NCI-H128 (cell line): ENCODE measurements at regions not wholly inside any gene's neighbourhood (a gene's known extent, or its start where the extent isn't known, plus 50 kb on each side); places are given as distances from the start of the nearest gene placed in this dataset.

Experiments used
- DNase-seq: peaks from one replicate; lab custom pipeline; 2025; ENCODE audit not compliant: unreplicated experiment; lab: John Stamatoyannopoulos, UW

DNA sequence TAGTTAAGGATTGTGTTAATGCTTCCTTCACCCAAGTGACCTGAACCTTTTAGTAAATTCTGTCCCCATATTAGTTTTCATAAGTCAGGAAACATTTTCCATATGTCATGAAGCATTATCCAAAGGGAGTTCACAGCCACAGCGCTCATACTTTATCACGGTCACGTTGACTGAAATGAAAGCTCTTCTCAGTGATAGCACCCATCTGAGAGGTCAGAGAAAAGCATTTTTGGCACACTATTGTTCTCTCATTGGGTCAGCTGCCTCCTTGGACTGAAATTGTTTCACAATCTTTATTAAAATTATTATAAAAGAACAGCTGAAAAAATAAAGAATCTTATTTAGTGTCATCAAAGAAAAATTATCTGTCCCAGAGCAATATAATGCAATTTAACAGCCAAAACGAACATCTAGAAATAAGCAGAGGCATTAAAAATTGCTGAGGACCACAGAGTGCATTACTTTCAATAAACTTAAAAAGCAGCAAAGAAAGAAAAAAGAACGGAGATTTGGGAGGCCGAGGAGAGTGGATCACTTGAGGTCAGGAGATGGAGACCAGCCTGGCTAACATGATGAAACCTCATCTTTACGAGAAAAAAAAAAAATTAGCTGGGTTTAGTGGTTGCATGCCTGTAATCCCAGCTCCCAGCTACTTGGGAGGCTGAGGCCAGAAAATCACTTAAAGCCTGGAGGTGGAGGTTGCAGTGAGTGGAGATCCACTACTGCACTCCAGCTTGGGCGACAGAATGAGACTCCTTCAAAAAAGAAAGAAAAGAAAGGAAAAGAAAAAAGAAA is 680.8 kb upstream of the FAM241A start:
- DNase-seq: no peak

DNA sequence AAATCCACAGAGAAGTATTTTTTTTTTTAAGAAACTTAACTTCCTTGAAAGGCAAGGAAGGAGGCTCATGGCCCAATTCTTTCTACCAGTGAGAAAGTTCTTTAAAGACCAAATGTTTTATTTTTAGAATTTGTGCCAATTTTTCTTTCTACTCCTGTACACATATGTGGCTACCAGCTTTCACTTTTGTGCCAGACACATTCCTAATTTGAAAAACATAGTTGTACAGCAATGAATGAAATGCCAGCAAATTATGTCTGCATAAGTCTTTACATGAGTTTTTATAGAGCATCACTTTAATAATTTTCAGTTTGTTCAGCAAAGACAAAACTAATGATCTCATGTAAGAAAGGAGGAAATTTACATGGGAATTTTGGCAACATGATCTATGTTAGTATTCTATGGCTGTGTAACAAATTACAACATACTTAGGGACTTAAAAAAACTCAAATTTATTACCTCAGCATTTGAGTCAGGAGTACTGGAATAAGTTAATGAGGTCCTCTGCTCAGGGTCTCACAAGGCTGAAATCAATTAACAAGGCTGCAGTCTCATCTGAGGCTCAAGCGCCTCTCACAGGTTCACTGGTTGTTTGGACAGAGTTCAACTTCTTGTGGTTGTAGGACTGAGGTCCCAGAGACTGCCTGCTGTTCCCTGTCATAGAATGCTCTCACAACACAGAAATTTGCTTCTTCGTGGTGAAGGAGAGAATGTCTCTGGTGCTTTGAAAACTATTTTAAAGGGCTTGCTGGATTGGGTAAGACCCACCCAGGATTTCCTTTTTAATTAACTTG is 678.2 kb upstream of the FAM241A start:
- DNase-seq: no peak

DNA sequence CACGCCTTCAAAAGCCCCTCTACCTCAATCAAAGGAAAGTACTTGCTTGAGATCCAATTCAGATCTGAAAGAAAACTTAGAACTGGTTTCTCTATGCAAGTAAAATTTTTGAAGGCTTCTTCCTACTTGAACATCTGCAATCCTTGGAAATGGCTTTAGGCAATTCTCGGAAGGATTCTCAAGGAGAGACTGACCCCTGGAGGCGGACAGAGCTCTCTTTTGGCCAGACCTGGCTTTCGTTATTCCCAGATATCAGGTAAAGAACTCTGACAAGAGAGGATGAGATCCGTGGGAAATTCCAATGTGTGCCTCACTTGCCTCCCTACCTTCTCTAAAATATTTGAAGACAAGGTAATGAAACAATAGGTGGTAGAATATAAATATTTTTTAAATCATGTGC is 670.3 kb upstream of the FAM241A start:
- no peak for DNase-seq

DNA sequence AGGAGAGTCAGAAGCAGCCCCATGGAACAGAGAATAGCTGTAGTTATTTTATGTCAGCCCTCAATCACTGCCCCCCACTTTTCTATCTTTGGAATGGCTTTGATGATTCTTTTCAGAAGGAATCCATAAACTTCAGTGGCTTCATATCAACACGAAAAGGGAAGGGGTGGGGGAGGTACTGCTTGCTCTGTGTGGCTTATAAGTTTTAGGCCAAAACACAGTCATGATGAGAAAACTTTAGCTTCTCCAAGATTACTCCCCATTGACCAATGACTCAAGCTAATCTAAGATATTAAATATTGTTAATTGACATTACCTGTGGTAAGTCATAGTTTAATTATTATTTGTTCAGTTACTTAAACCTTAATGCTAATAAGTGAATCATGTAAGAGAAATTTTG is 669.6 kb upstream of the FAM241A start:
- DNase-seq: no peak

DNA sequence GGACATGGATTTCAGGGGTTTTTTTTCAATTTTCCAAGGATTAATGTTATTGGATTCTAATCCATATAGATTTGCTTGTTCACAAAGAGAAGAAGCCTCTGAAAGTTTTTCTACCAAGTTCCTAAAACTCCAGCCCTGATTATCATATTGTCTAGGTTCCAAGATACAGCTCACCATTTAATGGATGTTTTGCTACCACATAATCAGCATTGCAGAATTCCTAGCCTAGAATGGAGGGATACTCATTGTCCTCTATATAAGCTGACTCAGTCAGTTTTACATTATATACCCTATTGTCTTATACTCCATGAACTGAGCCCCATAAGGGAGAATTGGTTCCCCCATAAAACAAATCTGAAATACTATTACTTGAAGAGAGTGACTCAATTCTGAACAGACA is 664.7 kb upstream of the FAM241A start:
- no peak for DNase-seq

DNA sequence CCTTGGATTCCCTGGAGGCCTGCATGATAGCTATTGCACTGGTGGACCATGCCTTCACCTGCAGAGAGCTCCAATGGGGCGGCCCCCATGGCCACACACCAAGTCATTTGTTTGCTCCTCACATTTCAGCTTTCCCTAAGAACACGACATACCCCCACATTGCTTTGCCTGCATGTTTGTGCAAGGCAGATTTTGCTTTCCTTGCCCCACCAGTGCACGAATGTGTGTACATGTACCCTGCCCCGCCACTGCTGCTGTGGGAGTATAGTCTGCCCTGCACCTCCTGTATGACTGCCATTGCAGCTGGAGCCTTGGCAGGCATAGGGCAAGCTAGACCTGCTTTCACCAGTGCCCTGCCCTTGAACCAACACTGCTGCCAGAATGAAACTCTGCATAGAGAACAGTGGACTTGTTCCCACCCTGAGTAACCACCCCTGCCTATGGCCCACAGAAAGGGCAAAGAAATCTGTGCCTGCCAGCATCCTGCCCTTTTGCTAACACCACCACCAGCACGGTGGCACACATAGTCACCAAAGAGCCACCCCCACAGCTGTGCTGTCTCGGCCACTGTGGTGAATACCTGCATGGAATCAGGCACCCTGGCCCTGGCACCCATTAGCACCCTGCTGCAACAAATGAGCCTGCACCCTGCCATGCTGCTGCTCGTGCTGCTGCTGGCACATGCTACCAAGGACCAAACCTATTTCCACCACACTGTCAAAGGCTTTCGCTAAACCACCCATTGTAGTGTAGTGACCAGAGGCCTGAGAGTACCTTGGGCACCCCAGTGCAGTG is 661.7 kb upstream of the FAM241A start:
- no peak for DNase-seq

DNA sequence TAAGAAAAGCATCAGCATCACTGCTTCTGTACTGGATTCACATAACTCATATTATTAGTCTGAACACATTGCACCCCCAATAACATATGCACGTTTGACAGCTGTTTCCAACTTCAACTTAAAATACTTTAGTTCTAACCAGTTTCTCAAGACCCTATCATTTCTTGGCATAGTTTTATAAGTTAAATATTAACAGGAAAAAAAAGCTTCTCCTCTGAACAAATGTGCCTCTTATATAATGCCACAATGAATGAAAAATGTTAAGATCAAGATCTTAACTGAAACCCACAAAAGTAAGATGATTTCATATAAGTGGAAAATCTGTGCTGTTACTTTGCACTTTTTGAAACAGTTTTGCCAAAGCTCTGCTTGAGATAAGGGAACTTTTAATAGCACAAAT is 652.8 kb upstream of the FAM241A start:
- no peak for DNase-seq

DNA sequence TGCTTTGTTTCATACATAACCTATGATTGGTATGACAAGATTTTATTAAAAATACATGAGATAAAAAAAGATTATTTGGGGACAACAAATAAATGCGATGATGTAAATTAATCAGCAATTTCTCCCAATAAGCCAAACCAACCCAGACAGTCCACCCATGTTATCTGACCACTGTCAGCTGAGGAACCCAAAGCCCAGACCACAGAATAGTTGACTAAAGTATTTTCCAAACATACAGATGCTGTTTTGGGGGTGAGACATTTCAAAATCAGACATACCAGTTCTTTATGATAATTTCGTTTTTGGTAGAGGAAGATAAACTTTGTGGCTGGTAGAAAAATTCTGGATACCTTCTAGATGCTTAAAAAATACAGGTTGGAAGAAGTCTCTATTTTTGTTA is 650.8 kb upstream of the FAM241A start:
- DNase-seq: no peak

DNA sequence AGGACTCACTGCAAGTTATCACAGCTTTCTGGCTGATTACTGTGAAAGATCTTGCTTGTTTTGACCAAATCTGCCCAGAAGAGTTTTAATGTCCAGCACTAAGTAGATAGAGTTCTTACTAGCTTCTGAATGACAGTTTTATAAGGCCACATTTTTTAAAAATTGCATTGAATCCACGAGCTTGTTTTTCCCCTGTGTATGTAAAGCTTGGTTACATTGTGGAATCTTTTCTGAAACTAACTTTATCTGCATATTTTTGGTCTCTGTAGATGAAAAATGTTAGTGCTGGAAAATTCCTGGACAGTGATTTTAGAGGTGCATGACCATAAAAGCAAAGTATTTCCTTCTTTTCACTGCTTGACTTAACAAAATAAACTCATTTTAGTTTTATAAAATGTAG is 650.3 kb upstream of the FAM241A start:
- DNase-seq: no peak

DNA sequence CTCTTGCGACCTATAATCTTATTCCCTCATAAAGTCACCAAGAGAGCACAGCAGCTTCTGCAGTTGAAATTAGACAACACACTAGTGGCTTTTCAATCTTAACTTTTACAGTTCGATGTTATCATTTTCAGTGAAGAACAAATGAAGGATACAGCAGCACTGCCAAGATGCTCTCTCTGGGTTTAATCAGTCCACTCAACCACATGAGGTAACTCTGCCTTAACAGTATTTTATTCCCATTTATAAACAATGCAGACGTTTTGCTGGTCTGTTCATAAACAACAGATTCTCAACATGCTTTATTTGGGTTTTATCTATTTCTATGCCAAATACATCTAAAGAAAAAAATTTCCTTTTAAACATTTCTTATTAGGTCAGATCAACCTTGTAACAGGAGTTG is 646.0 kb upstream of the FAM241A start:
- DNase-seq: no peak

DNA sequence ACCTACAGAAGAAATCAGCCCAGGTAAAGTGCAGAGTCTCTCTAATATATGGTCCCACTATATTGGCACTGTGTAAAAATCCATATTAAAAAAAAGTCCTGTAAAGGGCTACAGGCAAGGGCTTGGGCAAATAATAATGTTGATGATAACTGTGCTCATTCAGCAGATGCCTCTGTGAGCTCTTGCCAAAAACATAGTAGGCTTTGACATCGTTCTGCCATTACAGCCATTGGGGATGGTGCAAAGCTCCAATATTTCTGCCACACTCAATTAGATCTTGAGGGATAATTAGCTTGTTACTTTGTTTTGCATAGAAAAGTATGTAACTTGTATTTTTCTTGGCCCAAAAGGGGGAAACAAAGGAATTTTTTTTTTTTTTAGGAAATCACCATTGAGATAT is 645.5 kb upstream of the FAM241A start:
- no peak for DNase-seq

DNA sequence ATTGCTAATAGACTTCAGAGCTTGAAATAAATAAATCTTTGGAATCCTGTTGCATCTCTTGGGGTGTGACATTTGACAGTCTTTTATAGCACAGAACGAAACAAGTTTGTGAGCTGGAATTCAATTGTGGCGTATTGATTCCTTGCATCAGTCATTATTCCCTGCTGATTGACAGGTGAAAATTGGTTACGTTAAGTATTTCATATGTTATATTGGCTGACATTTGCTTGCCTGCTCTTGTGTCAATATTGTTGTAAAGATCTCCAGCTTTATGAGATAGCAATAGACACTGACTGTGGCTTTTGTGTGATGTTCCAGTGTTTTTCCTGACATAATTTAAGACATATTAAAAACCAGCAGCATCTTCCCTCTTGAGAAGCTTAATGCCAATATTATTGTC is 644.4 kb upstream of the FAM241A start:
- no peak for DNase-seq

DNA sequence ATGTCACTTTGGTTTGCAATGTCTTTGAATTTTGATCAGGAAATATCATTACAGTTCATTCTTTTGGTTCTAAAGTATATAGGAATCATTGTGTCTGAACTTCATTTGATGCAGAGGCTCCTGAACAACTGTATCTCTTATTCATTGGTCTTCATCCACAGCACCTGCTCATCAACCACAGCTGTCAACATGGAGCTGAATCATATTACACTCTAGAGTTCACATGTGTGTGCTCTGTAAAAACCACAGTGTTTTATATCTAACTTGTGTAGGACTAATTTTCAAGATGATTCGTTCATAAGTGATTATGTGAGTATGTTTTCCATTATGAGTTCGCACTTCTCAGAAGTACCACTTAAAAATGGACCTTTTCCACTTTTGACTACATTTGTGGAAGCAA is 643.3 kb upstream of the FAM241A start:
- no peak for DNase-seq

DNA sequence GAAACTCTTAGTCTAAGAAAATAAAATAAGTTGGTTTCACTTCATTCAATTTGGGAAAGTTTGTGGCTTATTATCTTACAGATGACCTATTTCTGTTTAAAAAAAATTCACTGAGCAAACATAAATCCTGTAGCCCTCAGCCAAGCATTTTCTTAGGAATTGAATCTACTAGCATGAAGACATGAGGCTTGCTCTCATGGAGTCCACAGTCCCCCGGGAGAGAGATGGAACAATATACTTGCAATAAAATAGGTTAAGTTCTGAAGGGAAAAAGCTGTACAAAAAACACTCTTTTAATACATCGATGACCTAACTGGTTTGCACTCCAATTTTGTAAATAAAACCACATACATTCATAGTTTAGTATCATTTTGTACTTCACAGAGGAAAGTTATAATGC is 642.6 kb upstream of the FAM241A start:
- DNase-seq: no peak

DNA sequence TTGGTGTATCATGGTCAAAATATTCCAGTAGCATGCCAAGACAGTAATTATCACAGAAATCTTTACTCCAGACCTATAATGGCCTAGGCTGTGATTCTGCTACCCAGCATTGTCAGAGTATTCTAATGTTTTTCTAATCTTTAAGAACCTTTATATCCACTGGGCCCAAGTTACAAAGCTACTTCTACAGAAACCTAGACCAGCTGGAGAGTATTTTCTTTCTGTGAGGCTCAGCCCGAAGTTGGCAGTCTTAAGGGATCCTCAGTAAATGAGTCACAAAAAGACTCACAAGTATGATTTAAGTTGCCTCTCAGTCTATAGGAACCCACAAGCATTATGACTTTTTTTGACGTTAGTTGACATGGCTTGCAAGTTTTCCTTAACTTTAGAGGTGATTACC is 638.5 kb upstream of the FAM241A start:
- no peak for DNase-seq

DNA sequence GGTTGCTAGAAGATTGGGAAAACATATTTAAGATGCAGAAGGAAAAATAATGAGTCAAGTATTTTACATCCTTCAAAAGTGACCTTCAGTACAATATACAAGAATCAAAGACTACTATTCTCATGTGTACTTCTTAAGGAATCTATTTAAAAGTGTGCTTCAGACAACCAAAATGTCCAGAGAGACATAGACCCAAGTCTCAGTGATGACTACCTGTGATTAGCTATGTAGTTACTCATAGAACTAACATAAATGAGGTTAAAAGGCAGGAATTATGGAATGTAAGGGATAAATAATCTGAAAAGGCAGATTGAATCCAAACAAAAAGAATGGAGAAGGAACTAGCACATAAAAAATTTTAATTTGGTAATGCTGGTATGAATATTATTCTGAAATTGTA is 634.7 kb upstream of the FAM241A start:
- no peak for DNase-seq

DNA sequence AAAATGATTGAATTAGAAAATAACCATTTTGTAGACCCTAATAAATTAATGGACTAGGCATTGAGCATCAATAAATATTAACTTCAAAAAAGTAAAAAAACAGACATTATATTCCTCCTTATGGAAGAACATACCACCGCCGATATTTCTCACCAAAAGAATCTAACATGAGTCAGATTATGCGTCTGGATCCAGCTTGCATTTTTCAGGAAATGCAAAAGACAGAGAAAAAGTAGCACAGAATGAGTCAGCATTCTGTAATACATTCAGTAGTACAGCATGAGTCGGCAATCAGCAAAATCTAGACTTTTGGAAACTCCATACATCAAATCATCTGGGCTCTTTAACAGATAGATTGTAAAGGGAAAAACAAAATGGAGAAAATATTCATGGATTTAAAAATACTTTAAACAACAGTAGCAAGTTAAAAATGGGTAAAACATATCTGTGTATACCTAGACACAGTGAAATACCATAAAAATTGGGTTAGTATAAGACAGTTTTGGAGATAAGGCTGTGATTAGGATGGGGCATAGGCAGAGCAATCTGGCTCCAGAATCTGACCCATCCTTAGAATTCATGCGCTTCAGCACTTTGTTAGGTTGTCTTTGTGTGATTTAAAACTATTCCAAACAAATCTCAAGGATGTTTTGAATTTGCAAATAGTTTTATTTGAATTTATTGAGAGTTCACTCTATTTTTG is 633.0 kb upstream of the FAM241A start:
- no peak for DNase-seq

DNA sequence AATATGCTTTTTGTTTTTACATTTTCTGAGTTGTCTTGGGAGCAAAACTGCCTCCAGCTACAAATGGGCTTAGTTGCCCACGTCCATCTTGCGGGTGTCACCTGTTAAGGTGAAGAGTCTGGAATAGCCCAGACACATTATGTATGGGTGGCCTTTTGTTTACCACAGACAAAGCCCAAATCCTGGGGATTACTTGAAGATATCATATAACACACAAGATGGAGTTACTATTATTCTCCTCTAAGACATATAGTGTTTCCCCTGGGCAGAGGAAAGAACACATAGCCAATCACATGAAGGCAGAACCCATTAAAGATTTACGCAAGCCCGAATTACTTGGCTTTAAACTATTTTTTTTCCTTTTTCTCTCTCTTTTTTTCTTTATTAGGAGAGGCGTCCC is 625.6 kb upstream of the FAM241A start:
- no peak for DNase-seq

DNA sequence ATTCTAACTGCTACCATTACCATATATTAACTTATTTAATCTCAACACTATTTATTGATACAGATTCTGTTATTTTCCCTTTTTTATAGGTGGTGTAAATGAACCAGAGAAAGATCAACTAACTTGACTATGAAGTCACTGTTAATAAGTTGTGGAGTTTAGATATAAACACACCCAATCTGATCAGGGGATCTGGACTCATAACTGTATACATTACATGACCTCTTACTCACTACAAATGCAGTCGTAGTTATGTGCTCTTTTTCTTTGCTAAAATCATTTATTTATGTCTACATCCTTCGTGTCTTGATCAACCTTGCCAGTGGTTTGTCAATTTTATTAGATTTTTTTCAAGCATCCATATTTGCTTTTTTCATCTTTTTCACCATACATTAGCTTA is 614.8 kb upstream of the FAM241A start:
- no peak for DNase-seq

DNA sequence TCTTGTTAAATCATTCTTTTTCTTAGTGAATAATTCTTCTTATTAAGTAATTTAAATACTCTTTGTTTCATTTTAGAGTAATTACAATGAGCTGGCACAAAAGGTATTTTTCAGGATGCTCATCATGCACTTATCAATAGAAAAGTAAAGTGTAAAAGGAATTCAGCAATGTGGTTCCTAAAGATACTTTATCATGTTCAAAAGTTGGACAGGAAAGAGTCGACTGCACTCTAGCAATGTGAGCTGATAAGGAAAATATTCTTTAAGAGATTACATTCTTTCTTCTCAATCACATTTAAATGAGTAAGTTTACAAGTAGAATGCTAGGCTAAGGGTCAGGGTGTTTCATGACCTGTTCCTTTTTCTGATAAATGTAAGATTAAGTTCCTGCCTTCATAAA is 609.5 kb upstream of the FAM241A start:
- DNase-seq: no peak

DNA sequence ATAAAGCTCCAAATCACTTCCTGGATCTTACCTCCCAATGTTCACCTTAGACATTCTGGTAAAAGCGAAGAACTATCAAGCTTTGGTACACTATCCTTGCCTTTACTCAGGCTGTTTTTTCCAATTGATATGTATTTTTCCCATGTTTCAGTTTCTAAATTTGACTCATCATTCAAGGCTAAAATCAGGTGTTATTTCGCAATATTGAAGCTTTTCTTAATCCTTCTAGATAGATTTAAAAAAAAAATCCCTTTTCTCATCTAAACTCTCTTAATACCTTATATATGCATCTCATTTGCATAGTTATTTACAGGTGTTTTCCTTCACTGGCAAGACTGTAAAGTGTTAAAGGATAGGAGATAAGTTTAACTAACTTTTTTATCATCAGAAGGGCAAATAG is 608.1 kb upstream of the FAM241A start:
- DNase-seq: no peak
